ENCODE measurements at regions not wholly inside any gene's neighbourhood (a gene's known extent, or its start where the extent isn't known, plus 50 kb on each side); places are given as distances from the start of the nearest gene placed in this dataset.
"Not testable (repeated sequence)": the region's sequence is repeated elsewhere in the genome, so short reads cannot be mapped to it uniquely, and the experiment has no call there.

- DNase-seq, result no peak
- H3K36me3 ChIP-seq, result no peaks in the 10 kb centered on the region
- H3K27ac ChIP-seq, result no peak overlapping the region
- H3K4me1 ChIP-seq, result no peaks in the 10 kb centered on the region
- no peak overlapping the region for H3K4me3 ChIP-seq
- H3K27me3 ChIP-seq, result no peaks in the 10 kb centered on the region
- intact Hi-C loops (cut with DNase I), result no loop called here
- no peaks in the 10 kb centered on the region for H3K9me3 ChIP-seq
- no peak for ATAC-seq
- no peak for TF ChIP-seq CTCF (IDR thresholded peaks at IDR 0.05)
Measured at GRCh38 chr7:13628239-13629001, 361.0 kb downstream of the ETV1 start.

DNA sequence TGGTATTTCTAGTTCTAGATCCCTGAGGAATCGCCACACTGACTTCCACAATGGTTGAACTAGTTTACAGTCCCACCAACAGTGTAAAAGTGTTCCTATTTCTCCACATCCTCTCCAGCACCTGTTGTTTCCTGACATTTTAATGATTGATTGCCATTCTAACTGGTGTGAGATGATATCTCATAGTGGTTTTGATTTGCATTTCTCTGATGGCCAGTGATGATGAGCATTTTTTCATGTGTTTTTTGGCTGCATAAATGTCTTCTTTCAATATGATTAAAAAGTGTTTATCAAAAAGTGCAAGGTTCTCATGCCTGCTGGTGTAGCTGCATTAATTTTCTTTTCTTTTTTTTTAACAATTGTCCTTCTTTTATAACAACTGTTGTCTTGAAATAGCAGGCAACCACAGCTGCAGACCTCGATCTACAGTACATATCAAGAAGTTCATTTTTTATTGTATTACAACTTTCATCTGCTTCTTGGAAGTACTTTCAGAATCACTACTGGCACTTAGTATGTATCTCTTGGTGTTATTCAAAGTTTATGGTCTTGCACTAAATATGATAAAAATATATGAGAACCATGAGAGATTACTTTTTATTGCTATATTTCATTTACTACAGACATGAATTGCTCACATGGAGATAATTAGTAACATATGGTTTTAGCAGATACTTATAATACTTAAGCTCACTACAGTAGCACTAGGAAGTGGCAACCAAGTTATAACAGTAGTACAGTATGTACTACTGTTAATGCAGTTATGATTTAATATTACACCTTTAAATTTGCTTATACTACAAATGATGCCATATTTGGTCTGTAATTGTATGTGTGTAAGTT, 358.0 kb downstream of the ETV1 start:
- H3K4me3 ChIP-seq; H3K36me3 ChIP-seq; DNase-seq; H3K27me3 ChIP-seq; H3K4me1 ChIP-seq; intact Hi-C loops (cut with DNase I); H3K9me3 ChIP-seq; ATAC-seq; H3K27ac ChIP-seq: not testable (repeated sequence)

DNA sequence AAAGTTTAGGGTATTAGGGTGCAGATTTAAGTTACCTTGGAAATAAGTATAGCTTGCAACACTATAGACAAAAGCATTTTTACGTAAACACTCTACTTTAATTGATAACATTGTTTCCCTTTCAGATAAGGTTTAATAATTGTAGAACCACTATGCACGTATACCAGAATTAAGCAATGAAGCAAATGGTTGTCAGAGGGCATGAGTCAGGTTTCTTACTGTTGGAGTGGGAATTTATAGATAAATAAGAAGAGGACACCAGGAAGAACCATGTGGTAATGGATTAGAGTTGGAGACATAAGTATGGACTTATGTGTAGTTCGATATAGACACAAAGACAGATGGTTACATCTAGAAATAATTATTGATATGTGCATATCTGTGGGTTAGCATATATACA, 355.6 kb downstream of the ETV1 start:
- no peak overlapping the region for H3K4me3 ChIP-seq
- no peaks in the 10 kb centered on the region for H3K9me3 ChIP-seq
- no peaks in the 10 kb centered on the region for H3K36me3 ChIP-seq
- intact Hi-C loops (cut with DNase I), result no loop called here
- TF ChIP-seq CTCF (IDR thresholded peaks at IDR 0.05), result no peak
- no peaks in the 10 kb centered on the region for H3K4me1 ChIP-seq
- no peak overlapping the region for H3K27ac ChIP-seq
- H3K27me3 ChIP-seq, result no peaks in the 10 kb centered on the region
- ATAC-seq (no peak), DNase-seq (no peak)

GRCh38 chr7:13639396-13639795, 350.1 kb downstream of the ETV1 start:
- TF ChIP-seq CTCF (IDR thresholded peaks at IDR 0.05), result no peak
- H3K36me3 ChIP-seq, result no peaks in the 10 kb centered on the region
- no peak overlapping the region for H3K4me3 ChIP-seq
- H3K27ac ChIP-seq, result no peak overlapping the region
- no peaks in the 10 kb centered on the region for H3K9me3 ChIP-seq
- intact Hi-C loops (cut with DNase I), result no loop called here
- ATAC-seq (no peak), DNase-seq (no peak)
- H3K4me1 ChIP-seq, result peaks cover 5% of the 10 kb centered on the region
- no peaks in the 10 kb centered on the region for H3K27me3 ChIP-seq

DNA sequence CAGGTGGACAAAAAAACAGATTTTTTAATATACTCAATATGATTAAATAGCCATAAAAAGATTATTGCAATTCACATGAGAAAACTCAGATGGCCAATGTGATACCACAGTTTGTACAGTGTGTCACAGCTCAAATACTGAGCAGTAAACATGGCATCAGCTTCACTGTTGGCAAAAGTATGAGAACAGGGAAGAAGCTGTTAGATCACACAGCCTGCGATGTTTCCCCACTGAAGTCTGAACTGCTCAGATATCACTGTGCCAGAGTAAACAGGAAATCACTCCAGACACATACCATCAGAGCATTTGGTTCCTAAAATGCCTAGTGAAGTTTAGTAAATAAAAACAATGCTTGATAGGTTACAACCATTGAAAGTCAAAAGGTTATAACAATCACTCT, 347.8 kb downstream of the ETV1 start:
- no peaks in the 10 kb centered on the region for H3K27me3 ChIP-seq
- H3K27ac ChIP-seq, result no peak overlapping the region
- TF ChIP-seq CTCF (IDR thresholded peaks at IDR 0.05), result no peak
- DNase-seq (no peak), ATAC-seq (peak; percentile 52)
- peaks cover 5% of the 10 kb centered on the region for H3K4me1 ChIP-seq
- intact Hi-C loops (cut with DNase I), result no loop called here
- H3K36me3 ChIP-seq, result no peaks in the 10 kb centered on the region
- H3K9me3 ChIP-seq, result no peaks in the 10 kb centered on the region
- H3K4me3 ChIP-seq, result no peak overlapping the region

DNA sequence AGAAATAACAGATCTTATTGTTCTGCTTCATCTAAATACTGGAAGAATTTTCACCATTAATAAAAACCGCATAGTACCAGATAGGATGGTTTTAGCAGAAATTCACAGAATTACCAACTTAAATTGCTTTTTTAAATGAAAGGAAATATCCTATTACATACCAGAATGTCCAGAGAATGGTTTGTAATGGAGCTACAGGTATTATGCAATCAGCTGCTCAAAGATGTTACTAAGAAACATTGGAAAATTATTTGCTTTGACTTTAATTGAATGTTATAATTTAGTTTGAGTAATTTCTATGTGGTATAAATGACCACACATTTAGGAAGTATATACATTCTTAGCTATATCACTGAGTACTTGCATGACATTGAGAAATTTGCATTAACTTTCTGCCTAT, 338.3 kb downstream of the ETV1 start:
- H3K36me3 ChIP-seq, result no peaks in the 10 kb centered on the region
- no peaks in the 10 kb centered on the region for H3K9me3 ChIP-seq
- ATAC-seq (no peak), DNase-seq (no peak)
- TF ChIP-seq CTCF (IDR thresholded peaks at IDR 0.05), result no peak
- no peak overlapping the region for H3K4me3 ChIP-seq
- H3K27me3 ChIP-seq, result no peaks in the 10 kb centered on the region
- intact Hi-C loops (cut with DNase I), result no loop called here
- no peaks in the 10 kb centered on the region for H3K4me1 ChIP-seq
- no peak overlapping the region for H3K27ac ChIP-seq

Data from upper lobe of right lung (tissue), 1 donor.